ENCODE measurements at regions not wholly inside any gene's neighbourhood (a gene's known extent, or its start where the extent isn't known, plus 50 kb on each side); places are given as distances from the start of the nearest gene placed in this dataset.

DNA sequence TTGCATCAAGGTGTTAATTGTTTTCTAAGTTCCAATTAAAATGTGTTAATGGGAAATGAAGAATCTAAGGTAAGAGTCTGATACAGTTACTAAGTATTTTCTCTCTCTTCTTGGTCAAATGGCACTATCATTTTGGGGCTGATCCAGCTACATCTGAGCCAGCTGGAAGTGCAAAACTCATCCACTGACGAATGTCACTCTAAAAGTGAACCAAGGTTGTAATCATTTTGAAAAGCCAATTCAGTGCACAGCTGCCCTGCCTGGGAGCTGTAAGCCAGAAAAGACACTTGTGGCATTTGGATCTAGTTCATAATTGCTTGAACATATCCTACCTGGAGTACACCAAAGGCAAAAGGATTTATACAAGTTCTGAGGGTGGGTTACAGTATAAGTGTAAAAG, 1011.3 kb downstream of the AACS start:
- TF ChIP-seq CTCF (conservative IDR thresholded peaks at IDR 0.05; ENCODE audit: low read length) = no peak
- no peak overlapping the region for H3K4me3 ChIP-seq (ENCODE audit: low read length)
- DNase-seq (ENCODE audit: low read depth) = no peak

- no peak overlapping the region for H3K4me3 ChIP-seq (ENCODE audit: low read length)
- no peak for TF ChIP-seq CTCF (conservative IDR thresholded peaks at IDR 0.05; ENCODE audit: low read length)
- DNase-seq (ENCODE audit: low read depth) = no peak
Observed at GRCh38 chr12:126083926-126084325, 1018.7 kb downstream of the AACS start.

GRCh38 chr12:126084480-126084879, 1019.2 kb downstream of the AACS start:
- no peak for TF ChIP-seq CTCF (conservative IDR thresholded peaks at IDR 0.05; ENCODE audit: low read length)
- no peak overlapping the region for H3K4me3 ChIP-seq (ENCODE audit: low read length)
- DNase-seq (ENCODE audit: low read depth) = no peak

DNA sequence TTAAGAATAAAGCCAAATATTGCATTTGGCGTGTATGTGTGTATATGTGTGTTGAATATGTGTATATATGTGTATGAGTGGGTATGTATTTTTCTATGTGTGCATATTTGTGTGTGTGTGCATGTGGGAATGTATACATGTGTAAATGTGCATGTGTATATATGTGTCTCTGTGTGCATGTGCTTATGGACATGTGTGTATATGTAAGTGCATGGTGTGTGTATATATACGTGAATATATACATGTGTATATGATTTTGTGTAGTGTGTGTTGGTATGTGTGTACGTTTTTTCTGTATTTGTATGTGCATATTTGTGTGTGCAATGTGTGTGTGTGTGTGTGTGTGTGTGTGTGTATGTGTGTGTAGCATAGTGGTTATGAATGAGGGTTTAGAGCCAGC, 1021.0 kb downstream of the AACS start:
- no peak for DNase-seq (ENCODE audit: low read depth)
- TF ChIP-seq CTCF (conservative IDR thresholded peaks at IDR 0.05; ENCODE audit: low read length) = no peak
- H3K4me3 ChIP-seq (ENCODE audit: low read length) = no peak overlapping the region

GRCh38 chr12:126087692-126088091, 1022.5 kb downstream of the AACS start:
- no peak for DNase-seq (ENCODE audit: low read depth)
- no peak overlapping the region for H3K4me3 ChIP-seq (ENCODE audit: low read length)
- no peak for TF ChIP-seq CTCF (conservative IDR thresholded peaks at IDR 0.05; ENCODE audit: low read length)

GRCh38 chr12:126093908-126094307, 1028.7 kb downstream of the AACS start:
- H3K4me3 ChIP-seq (ENCODE audit: low read length) = no peak overlapping the region
- TF ChIP-seq CTCF (conservative IDR thresholded peaks at IDR 0.05; ENCODE audit: low read length) = no peak
- no peak for DNase-seq (ENCODE audit: low read depth)

GRCh38 chr12:126095748-126096510, 1030.7 kb downstream of the AACS start:
- no peak for DNase-seq (ENCODE audit: low read depth)
- no peak for TF ChIP-seq CTCF (conservative IDR thresholded peaks at IDR 0.05; ENCODE audit: low read length)
- H3K4me3 ChIP-seq (ENCODE audit: low read length) = no peak overlapping the region

All from AG10803 (cell line).